SH-SY5Y (cell line): ENCODE measurements at regions not wholly inside any gene's neighbourhood (a gene's known extent, or its start where the extent isn't known, plus 50 kb on each side); places are given as distances from the start of the nearest gene placed in this dataset.

Experiments
- GATA2 ChIP-seq: IDR thresholded peaks from 2 replicates; pipeline ENCODE4 v1.6.1; 2011; ENCODE audit warnings: mild to moderate bottlenecking, low read depth, low read length
- GATA3 ChIP-seq: IDR thresholded peaks from 2 replicates; pipeline ENCODE4 v1.6.1; 2011; ENCODE audit warnings: low read depth, mild to moderate bottlenecking, low read length, moderate library complexity

DNA sequence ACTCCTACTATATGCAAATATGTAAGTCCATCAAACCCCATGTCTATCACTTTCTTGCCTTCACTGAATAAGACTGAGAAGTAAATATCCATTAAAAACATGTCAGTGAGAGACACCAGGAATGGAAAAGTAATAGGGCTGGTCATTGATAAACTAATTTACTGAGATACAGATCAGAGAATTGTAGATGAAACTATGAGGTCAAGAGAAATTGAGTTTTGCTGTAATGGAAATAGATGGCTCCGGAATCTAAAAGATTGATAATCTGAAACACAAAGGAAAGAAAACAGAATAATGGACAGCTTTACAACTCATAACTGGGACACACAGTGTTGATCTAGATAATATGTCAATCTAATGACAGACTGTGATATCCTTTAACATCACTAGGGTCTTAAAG is 1018.3 kb upstream of the RAG2 start:
- TF ChIP-seq GATA2: no peak
- no peak for TF ChIP-seq GATA3
